ENCODE measurements at regions not wholly inside any gene's neighbourhood (a gene's known extent, or its start where the extent isn't known, plus 50 kb on each side); places are given as distances from the start of the nearest gene placed in this dataset.

GRCh38 chr11:82536706-82537105, 197.0 kb downstream of the FAM181B start:
- no peak for TF ChIP-seq CTCF (IDR thresholded peaks at IDR 0.05)

- TF ChIP-seq CTCF (IDR thresholded peaks at IDR 0.05): no peak
These were observed 199.9 kb downstream of the FAM181B start for GRCh38 chr11:82533628-82534327.

GRCh38 chr11:82529936-82530335, 203.7 kb downstream of the FAM181B start:
- no peak for TF ChIP-seq CTCF (IDR thresholded peaks at IDR 0.05)

- no peak for TF ChIP-seq CTCF (IDR thresholded peaks at IDR 0.05)
These were observed 206.5 kb downstream of the FAM181B start for GRCh38 chr11:82527081-82527584.

- TF ChIP-seq CTCF (IDR thresholded peaks at IDR 0.05): no peak
These were observed 210.5 kb downstream of the FAM181B start for GRCh38 chr11:82523141-82523540.

GRCh38 chr11:82521427-82521826, 212.2 kb downstream of the FAM181B start:
- TF ChIP-seq CTCF (IDR thresholded peaks at IDR 0.05): no peak

GRCh38 chr11:82507288-82507687, 226.4 kb downstream of the FAM181B start:
- TF ChIP-seq CTCF (IDR thresholded peaks at IDR 0.05): no peak

GRCh38 chr11:82505379-82505778, 228.3 kb downstream of the FAM181B start:
- TF ChIP-seq CTCF (IDR thresholded peaks at IDR 0.05): no peak
